Calu3 (cell line): ENCODE measurements at regions not wholly inside any gene's neighbourhood (a gene's known extent, or its start where the extent isn't known, plus 50 kb on each side); places are given as distances from the start of the nearest gene placed in this dataset.

ENCODE experiments used
- BruUV-seq: library from RNA; stranded (reverse); fragments of 400-500 nt; replicated peaks from 2 replicates; lab custom pipeline; 2021; lab: Mats Ljungman, UMichigan
- CTCF ChIA-PET: fragments of 300-600 bp; sonication (Branson Sonifier 250); formaldehyde crosslinking; loops from one replicate; lab custom pipeline; 2022; ENCODE audit warnings: antibody characterized with exemption; lab: Charles Lee
- DNase-seq: peaks from one replicate; pipeline ENCODE4 v3.0.0; 2022
- H3K27ac Mint-ChIP-seq: one replicate; pipeline ENCODE4 v1.8.0; 2022; ENCODE audit warnings: mixed read lengths; ENCODE audit not compliant: unreplicated experiment
- H3K27me3 Mint-ChIP-seq: one replicate; pipeline ENCODE4 v1.8.0; 2022; ENCODE audit warnings: mixed read lengths; ENCODE audit not compliant: unreplicated experiment
- H3K36me3 Mint-ChIP-seq: one replicate; pipeline ENCODE4 v1.8.0; 2022; ENCODE audit warnings: mild to moderate bottlenecking, moderate library complexity, mixed read lengths; ENCODE audit not compliant: insufficient read depth, unreplicated experiment
- H3K4me1 Mint-ChIP-seq: one replicate; pipeline ENCODE4 v1.8.0; 2022; ENCODE audit warnings: mild to moderate bottlenecking, low read depth, mixed read lengths; ENCODE audit not compliant: unreplicated experiment
- H3K4me3 Mint-ChIP-seq: one replicate; pipeline ENCODE4 v1.8.0; 2022; ENCODE audit warnings: mild to moderate bottlenecking, low read depth, moderate library complexity, mixed read lengths; ENCODE audit not compliant: unreplicated experiment
- H3K9me3 Mint-ChIP-seq: one replicate; pipeline ENCODE4 v1.8.0; 2022; ENCODE audit warnings: low read depth, mixed read lengths; ENCODE audit not compliant: unreplicated experiment
- CTCF ChIP-seq: fragments of 200-600 bp; IDR thresholded peaks from one replicate; pipeline ENCODE4 v1.8.0; 2022; ENCODE audit warnings: antibody characterized with exemption; ENCODE audit not compliant: unreplicated experiment
- intact Hi-C: fragments of 100-400 bp; cut with micrococcal nuclease; formaldehyde crosslinking; loops from one replicate; pipeline ENCODE4 v1.10.0; 2022; ENCODE audit not compliant: unreplicated experiment

GRCh38 chr5:167732499-167732898, 558.9 kb upstream of the WWC1 start:
- CTCF ChIA-PET: no interaction called here
- Mint-ChIP-seq H3K4me3 (no peak overlapping the region), H3K27me3 (no peaks in the 10 kb centered on the region), H3K9me3 (no peaks in the 10 kb centered on the region), H3K4me1 (no peaks in the 10 kb centered on the region), H3K36me3 (no peaks in the 10 kb centered on the region), H3K27ac (no peak overlapping the region)
- no TSS peak for BruUV-seq
- TF ChIP-seq CTCF: no peak
- intact Hi-C loops: no loop called here
- DNase-seq: no peak

GRCh38 chr5:167736992-167737391, 554.5 kb upstream of the WWC1 start:
- DNase-seq: no peak
- CTCF ChIA-PET: no interaction called here
- BruUV-seq: no TSS peak
- no peak for TF ChIP-seq CTCF
- H3K36me3 Mint-ChIP-seq: no peaks in the 10 kb centered on the region
- no peak overlapping the region for H3K27ac Mint-ChIP-seq
- intact Hi-C loops: no loop called here
- no peaks in the 10 kb centered on the region for H3K4me1 Mint-ChIP-seq
- H3K9me3 Mint-ChIP-seq: no peaks in the 10 kb centered on the region
- H3K27me3 Mint-ChIP-seq: no peaks in the 10 kb centered on the region
- H3K4me3 Mint-ChIP-seq: no peak overlapping the region

- no peak overlapping the region for H3K27ac Mint-ChIP-seq
- peaks cover 17% of the 10 kb centered on the region for H3K27me3 Mint-ChIP-seq
- intact Hi-C loops: no loop called here
- H3K9me3 Mint-ChIP-seq: no peaks in the 10 kb centered on the region
- no peak for TF ChIP-seq CTCF
- H3K4me3 Mint-ChIP-seq: no peak overlapping the region
- H3K36me3 Mint-ChIP-seq: no peaks in the 10 kb centered on the region
- peak; percentile 23 for DNase-seq
- no TSS peak for BruUV-seq
- H3K4me1 Mint-ChIP-seq: peaks cover 19% of the 10 kb centered on the region
- CTCF ChIA-PET: interaction anchor here (0.5 to 0.9 kb wide), 3 partner anchors 9 to 63 kb away, joined by 3 to 4 read pairs (median 3); no protein-coding TSS in a partner anchor
Measured at GRCh38 chr5:167743695-167744464, 547.6 kb upstream of the WWC1 start.

DNA sequence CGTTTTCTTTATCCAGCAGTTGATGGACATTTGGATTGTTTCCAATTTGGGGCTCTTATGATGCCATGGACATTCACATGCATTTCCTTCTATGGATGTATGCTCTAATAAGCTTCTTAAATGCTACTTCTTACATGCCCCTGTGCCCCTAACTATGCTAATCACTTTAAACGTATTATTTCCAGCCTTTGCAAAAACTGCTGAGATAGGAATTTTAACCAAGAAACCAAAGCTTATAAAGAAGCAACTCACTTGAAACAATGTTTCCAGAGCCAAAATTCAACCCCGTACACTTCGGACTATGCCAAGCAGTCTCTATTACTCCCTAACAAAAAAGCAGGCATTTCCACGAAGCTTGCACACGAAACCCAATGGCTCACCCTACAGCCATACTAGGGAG, 545.6 kb upstream of the WWC1 start:
- no peak overlapping the region for H3K4me3 Mint-ChIP-seq
- no peak for TF ChIP-seq CTCF
- no TSS peak for BruUV-seq
- no peaks in the 10 kb centered on the region for H3K9me3 Mint-ChIP-seq
- intact Hi-C loops: no loop called here
- no peaks in the 10 kb centered on the region for H3K36me3 Mint-ChIP-seq
- no peak for DNase-seq
- H3K27me3 Mint-ChIP-seq: peaks cover 35% of the 10 kb centered on the region
- H3K4me1 Mint-ChIP-seq: peaks cover 19% of the 10 kb centered on the region
- CTCF ChIA-PET: no interaction called here
- no peak overlapping the region for H3K27ac Mint-ChIP-seq
